ENCODE measurements at regions not wholly inside any gene's neighbourhood (a gene's known extent, or its start where the extent isn't known, plus 50 kb on each side); places are given as distances from the start of the nearest gene placed in this dataset.

DNA sequence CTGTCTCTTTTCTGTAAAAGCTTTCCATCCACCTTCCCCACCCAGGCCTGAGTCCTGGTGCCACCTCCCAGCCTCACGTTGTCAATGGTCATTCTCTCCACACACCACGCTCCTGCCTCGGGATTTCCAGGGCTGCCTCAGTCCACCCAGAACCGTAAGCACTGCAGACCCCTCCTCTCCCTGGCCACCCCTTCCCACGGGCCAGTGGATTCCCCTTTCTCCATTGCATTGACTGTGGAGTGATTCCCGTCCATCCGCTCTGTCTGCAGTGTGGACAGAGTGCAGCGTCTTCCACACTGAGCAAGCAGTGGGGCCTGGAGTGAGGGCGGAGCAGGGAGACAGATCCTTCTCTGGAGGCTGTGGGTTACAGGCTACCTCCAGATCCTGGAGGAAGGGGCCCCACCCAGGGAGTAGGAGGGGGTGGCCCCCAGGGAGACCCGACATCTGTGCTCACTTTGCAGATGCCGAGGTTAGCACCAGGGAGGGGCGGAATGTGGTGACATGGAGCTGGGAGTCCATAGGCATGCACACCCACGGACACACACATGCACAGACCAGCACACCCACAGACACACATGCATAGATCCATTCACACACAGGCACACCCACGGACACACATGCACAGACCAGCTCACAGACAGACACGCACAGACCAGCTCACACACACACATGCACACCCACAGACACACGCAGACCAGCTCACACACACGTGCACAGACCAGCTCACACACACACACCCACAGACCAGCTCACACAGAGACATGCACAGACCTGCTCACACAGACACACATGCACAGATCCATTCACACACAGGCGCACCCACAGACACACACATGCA lies 109.6 kb upstream of the B3GAT1 start:
- Histone ChIP-seq H3K4me3 (ENCODE audit: low read length) (no peak overlapping the region), H3K36me3 (ENCODE audit: control insufficient read depth, insufficient read depth, low read length) (peaks cover 2% of the 10 kb centered on the region; the same call in 1 of the 2 replicates), H3K9me3 (ENCODE audit: control insufficient read depth, insufficient read depth, low read length) (no peaks in the 10 kb centered on the region), H3K4me1 (ENCODE audit: control insufficient read depth, insufficient read depth, low read length) (peaks cover 2% of the 10 kb centered on the region), H3K27ac (ENCODE audit: low read length) (no peak overlapping the region), H3K27me3 (ENCODE audit: control insufficient read depth, insufficient read depth, low read length) (no peaks in the 10 kb centered on the region)
- no peak for DNase-seq (ENCODE audit: low read depth, low spot score)
- no CpG with 5 or more reads among the region's 18 CpGs for WGBS (ENCODE audit: insufficient coverage, insufficient read length)

DNA sequence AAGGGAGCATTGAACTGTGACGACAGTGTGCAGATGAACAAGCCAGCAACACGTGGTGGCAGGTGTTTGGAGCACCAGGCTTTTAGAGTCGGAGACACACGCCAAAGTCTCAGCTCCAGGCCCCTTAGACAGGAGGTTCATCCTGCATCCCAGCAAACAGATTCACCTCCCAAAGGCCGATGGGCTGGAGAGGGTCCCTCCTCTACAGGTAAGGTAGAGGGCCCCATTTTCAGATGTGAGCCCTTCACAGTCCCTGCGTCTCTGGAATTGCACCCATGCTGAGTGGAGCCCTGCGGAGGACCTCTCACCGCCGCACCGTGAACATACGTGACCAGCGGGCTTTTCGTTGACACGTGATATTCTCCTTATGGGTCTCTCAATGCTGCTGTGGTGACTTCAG lies 109.0 kb upstream of the B3GAT1 start:
- H3K27me3 ChIP-seq (ENCODE audit: control insufficient read depth, insufficient read depth, low read length), result no peaks in the 10 kb centered on the region
- DNase-seq (ENCODE audit: low read depth, low spot score), result no peak
- H3K9me3 ChIP-seq (ENCODE audit: control insufficient read depth, insufficient read depth, low read length), result no peaks in the 10 kb centered on the region
- H3K4me1 ChIP-seq (ENCODE audit: control insufficient read depth, insufficient read depth, low read length), result peaks cover 2% of the 10 kb centered on the region
- no peak overlapping the region for H3K27ac ChIP-seq (ENCODE audit: low read length)
- no CpG with 5 or more reads among the region's 14 CpGs for WGBS (ENCODE audit: insufficient coverage, insufficient read length)
- no peak overlapping the region for H3K4me3 ChIP-seq (ENCODE audit: low read length)
- H3K36me3 ChIP-seq (ENCODE audit: control insufficient read depth, insufficient read depth, low read length), result peaks cover 2% of the 10 kb centered on the region; the same call in 1 of the 2 replicates

DNA sequence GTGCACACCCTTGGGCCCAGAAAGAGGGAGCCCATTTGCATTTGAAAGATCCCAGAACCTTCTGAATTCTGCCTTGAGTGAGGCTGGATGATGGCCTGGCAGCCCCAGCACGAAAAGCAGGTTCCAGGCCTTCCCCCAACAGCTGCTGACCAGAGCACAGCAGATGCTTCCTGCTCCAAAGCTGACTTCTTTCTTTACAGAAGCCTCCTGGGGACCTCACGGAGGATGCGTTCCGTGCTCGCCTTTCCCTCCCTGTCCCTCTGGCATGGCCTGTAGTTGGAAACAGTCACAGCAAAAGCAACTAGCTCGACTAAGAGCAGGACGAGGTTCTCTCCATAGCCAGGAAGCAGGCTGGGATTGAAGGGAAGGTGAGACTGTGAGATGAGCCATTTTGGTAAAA lies 107.7 kb upstream of the B3GAT1 start:
- no peak overlapping the region for H3K27ac ChIP-seq (ENCODE audit: low read length)
- WGBS (ENCODE audit: insufficient coverage, insufficient read length), result no CpG with 5 or more reads among the region's 7 CpGs
- H3K27me3 ChIP-seq (ENCODE audit: control insufficient read depth, insufficient read depth, low read length), result no peaks in the 10 kb centered on the region
- H3K9me3 ChIP-seq (ENCODE audit: control insufficient read depth, insufficient read depth, low read length), result no peaks in the 10 kb centered on the region
- peaks cover 2% of the 10 kb centered on the region; the same call in 1 of the 2 replicates for H3K36me3 ChIP-seq (ENCODE audit: control insufficient read depth, insufficient read depth, low read length)
- H3K4me3 ChIP-seq (ENCODE audit: low read length), result no peak overlapping the region
- DNase-seq (ENCODE audit: low read depth, low spot score), result no peak
- H3K4me1 ChIP-seq (ENCODE audit: control insufficient read depth, insufficient read depth, low read length), result peaks cover 2% of the 10 kb centered on the region

DNA sequence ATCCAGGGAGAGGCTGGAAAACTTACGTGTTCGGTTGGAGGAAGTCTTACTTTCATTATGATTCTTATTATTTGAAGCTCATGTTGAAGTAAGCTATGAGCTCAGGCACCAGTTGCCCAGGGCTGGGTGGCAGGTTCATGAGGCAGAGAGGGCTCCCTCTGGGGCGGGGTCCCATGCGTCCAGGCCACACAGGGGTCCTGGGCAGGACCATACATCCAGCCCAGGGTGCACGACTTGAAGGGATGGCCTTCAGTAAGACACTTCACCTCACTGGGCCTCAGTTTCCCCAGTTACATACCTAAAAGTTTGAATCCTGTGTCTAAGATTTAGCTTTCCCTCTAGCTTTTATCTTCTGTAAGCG lies 107.3 kb upstream of the B3GAT1 start:
- no peak for DNase-seq (ENCODE audit: low read depth, low spot score)
- H3K9me3 ChIP-seq (ENCODE audit: control insufficient read depth, insufficient read depth, low read length), result no peaks in the 10 kb centered on the region
- H3K4me1 ChIP-seq (ENCODE audit: control insufficient read depth, insufficient read depth, low read length), result peaks cover 2% of the 10 kb centered on the region
- no peaks in the 10 kb centered on the region for H3K27me3 ChIP-seq (ENCODE audit: control insufficient read depth, insufficient read depth, low read length)
- no peak overlapping the region for H3K4me3 ChIP-seq (ENCODE audit: low read length)
- no CpG with 5 or more reads among the region's 6 CpGs for WGBS (ENCODE audit: insufficient coverage, insufficient read length)
- peaks cover 2% of the 10 kb centered on the region; the same call in 1 of the 2 replicates for H3K36me3 ChIP-seq (ENCODE audit: control insufficient read depth, insufficient read depth, low read length)
- no peak overlapping the region for H3K27ac ChIP-seq (ENCODE audit: low read length)

DNA sequence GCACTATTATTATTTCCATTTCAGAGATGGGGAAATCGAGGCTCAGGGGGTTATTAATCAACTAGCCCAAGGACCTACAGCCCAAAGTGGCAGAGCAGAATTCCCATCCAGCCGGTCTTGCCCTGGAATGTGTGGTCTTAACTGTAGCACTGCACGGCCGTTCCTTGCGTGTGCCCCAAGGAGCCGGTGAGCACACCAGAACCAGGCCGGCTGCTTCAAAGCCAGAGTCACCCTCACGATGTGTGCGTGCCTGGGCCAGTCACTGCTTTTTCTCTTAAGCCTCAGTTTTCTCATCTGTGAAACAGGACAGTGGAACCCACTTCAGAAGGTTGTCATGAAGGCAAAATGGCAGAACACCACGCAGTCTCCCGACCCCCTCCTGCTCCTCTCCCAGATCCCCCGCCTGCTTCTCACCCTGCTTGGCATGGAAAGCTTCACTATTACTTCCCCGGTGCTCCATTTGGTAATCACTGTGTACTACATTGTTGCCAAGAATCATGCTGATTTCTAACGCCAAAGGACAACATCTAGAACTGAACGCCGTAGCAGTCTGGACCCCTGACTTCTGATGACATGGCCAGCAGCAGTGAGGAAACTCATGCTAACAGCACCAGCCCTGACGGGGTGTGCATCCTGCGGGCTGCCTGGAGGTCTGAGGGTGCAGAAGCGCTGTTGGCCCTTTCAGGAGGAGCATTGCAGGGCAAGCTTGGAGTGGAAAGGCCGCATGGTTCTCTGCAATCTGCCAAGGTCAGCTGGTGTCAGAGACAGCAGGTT lies 106.8 kb upstream of the B3GAT1 start:
- Histone ChIP-seq H3K4me3 (ENCODE audit: low read length) (no peak overlapping the region), H3K9me3 (ENCODE audit: control insufficient read depth, insufficient read depth, low read length) (no peaks in the 10 kb centered on the region), H3K36me3 (ENCODE audit: control insufficient read depth, insufficient read depth, low read length) (peaks cover 2% of the 10 kb centered on the region; the same call in 1 of the 2 replicates), H3K4me1 (ENCODE audit: control insufficient read depth, insufficient read depth, low read length) (peaks cover 2% of the 10 kb centered on the region), H3K27me3 (ENCODE audit: control insufficient read depth, insufficient read depth, low read length) (no peaks in the 10 kb centered on the region), H3K27ac (ENCODE audit: low read length) (no peak overlapping the region)
- no CpG with 5 or more reads among the region's 20 CpGs for WGBS (ENCODE audit: insufficient coverage, insufficient read length)
- DNase-seq (ENCODE audit: low read depth, low spot score), result no peak

DNA sequence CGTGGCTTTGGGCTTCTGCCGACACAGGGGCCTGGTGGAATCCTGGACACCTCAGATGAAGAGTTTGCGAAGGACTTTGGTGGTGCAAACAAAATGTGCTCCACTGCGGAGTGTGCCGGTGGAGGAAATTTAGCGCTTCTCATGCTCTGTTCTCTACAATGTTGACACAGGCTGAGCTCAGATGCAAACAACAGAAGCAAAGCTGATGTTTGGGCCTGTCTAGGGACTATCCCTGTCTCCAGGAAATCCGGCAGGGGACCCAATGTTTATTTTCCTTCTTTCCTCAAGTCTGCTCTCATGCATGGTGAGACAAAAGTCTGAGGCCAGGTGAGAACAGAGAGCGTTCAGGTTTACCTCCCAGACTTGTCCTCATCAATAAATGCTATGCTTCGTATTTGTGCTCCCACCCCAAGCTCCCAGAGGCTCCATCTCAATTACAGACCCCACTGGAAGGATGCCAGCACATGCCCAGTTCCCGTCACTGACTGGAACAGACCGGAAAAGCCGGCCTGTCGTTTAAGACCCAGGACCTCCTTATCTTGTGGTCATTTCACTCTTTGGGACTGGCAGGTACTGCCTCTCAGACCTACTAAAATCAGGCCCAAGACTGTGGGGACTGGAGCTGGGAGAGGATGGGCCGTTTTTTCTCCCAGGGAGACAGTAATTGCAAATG lies 105.7 kb upstream of the B3GAT1 start:
- Histone ChIP-seq H3K4me1 (ENCODE audit: control insufficient read depth, insufficient read depth, low read length) (peaks cover 2% of the 10 kb centered on the region), H3K9me3 (ENCODE audit: control insufficient read depth, insufficient read depth, low read length) (no peaks in the 10 kb centered on the region), H3K36me3 (ENCODE audit: control insufficient read depth, insufficient read depth, low read length) (peaks cover 2% of the 10 kb centered on the region; the same call in 1 of the 2 replicates), H3K27me3 (ENCODE audit: control insufficient read depth, insufficient read depth, low read length) (no peaks in the 10 kb centered on the region), H3K4me3 (ENCODE audit: low read length) (no peak overlapping the region), H3K27ac (ENCODE audit: low read length) (no peak overlapping the region)
- WGBS (ENCODE audit: insufficient coverage, insufficient read length), result no CpG with 5 or more reads among the region's 14 CpGs
- no peak for DNase-seq (ENCODE audit: low read depth, low spot score)

DNA sequence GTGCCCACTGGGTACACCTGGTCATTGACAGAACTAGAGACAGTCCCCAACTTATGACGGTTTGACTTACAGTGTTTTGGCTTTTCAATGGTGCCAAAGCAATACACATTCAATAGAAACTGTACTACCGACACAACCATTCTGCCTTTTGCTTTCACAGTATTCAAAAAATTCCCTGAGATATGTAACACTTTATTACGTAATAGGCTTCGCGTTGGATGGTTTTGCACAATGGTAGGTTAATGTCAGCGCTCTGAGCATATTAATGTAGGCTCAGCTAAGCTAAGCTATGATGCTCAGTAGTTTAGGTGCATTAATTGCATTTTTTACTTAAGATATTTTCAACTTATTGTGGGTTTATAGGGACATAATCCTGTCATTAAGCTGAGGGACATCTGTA lies 105.1 kb upstream of the B3GAT1 start:
- no CpG with 5 or more reads among the region's 6 CpGs for WGBS (ENCODE audit: insufficient coverage, insufficient read length)
- Histone ChIP-seq H3K36me3 (ENCODE audit: control insufficient read depth, insufficient read depth, low read length) (peaks cover 2% of the 10 kb centered on the region; the same call in 1 of the 2 replicates), H3K9me3 (ENCODE audit: control insufficient read depth, insufficient read depth, low read length) (no peaks in the 10 kb centered on the region), H3K4me1 (ENCODE audit: control insufficient read depth, insufficient read depth, low read length) (peaks cover 2% of the 10 kb centered on the region), H3K4me3 (ENCODE audit: low read length) (no peak overlapping the region), H3K27me3 (ENCODE audit: control insufficient read depth, insufficient read depth, low read length) (no peaks in the 10 kb centered on the region), H3K27ac (ENCODE audit: low read length) (no peak overlapping the region)
- no peak for DNase-seq (ENCODE audit: low read depth, low spot score)

DNA sequence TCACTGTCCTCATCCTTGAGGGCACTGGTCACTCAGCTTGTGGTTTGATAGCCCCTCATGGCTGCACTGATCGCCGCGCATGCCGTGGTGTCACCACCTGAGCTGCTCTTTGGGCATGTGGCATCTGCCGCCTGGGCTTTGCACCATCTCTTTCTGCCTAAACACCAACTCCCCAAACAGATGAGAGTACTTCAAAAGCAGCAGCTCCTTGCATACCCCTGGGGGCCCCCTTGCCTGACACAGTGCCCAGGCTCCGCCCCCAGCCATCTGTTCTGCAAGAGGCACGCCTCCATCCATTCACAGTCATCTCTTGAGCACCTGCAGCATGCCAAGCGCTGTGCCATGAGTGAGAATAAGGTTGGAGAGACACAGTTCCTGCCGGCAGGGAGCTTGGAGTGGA lies 104.5 kb upstream of the B3GAT1 start:
- WGBS (ENCODE audit: insufficient coverage, insufficient read length), result no CpG with 5 or more reads among the region's 9 CpGs
- no peak overlapping the region for H3K4me3 ChIP-seq (ENCODE audit: low read length)
- H3K9me3 ChIP-seq (ENCODE audit: control insufficient read depth, insufficient read depth, low read length), result no peaks in the 10 kb centered on the region
- H3K27ac ChIP-seq (ENCODE audit: low read length), result no peak overlapping the region
- no peak for DNase-seq (ENCODE audit: low read depth, low spot score)
- H3K36me3 ChIP-seq (ENCODE audit: control insufficient read depth, insufficient read depth, low read length), result no peaks in the 10 kb centered on the region
- no peaks in the 10 kb centered on the region for H3K27me3 ChIP-seq (ENCODE audit: control insufficient read depth, insufficient read depth, low read length)
- peaks cover 2% of the 10 kb centered on the region for H3K4me1 ChIP-seq (ENCODE audit: control insufficient read depth, insufficient read depth, low read length)

DNA sequence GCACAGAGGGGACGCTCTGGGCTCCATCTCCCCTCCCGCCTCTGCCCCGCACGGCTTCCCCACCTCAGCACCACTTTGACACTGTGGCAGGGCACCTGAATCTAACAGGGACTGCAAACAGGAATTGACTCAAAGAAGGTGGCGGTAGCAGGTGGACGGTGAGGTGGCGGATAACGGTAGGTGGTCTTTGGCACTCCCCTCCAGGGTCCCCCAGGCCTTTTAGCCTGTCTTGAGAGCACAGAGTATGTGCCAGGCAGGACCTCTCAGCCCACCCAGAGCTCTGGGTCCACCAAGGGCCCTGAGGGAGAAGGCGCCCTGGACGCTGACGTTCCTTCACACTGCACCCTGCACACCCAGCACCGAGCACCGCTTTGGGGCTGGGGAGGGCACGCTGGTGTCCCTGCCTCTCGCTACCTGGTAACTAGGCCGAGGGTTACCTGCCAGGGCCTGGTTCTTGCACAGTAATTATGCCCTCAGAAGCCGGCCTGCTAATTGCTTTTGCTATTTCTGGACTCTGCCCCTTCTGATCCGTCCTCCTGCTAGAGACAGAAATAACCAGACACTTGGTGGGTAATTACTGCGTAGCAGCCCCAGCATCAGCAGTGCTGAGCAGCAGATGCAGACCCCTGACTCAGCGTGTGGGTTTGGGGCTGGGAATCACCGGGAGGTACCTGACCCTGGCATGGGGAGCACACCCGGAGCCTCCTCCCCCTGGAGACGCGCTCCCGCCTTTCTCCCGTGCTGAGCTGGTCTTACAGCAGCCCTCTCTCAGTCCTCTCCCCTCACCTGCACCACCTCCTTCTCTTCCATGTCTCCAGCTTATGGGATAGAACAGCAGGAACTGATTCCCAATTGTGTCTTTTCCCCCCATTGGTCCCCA lies 103.3 kb upstream of the B3GAT1 start:
- H3K4me3 ChIP-seq (ENCODE audit: low read length), result no peak overlapping the region
- H3K4me1 ChIP-seq (ENCODE audit: control insufficient read depth, insufficient read depth, low read length), result peaks cover 2% of the 10 kb centered on the region
- no CpG with 5 or more reads among the region's 26 CpGs for WGBS (ENCODE audit: insufficient coverage, insufficient read length)
- no peaks in the 10 kb centered on the region for H3K9me3 ChIP-seq (ENCODE audit: control insufficient read depth, insufficient read depth, low read length)
- no peaks in the 10 kb centered on the region for H3K36me3 ChIP-seq (ENCODE audit: control insufficient read depth, insufficient read depth, low read length)
- no peak overlapping the region for H3K27ac ChIP-seq (ENCODE audit: low read length)
- no peaks in the 10 kb centered on the region for H3K27me3 ChIP-seq (ENCODE audit: control insufficient read depth, insufficient read depth, low read length)
- no peak for DNase-seq (ENCODE audit: low read depth, low spot score)

Measured in iPS DF 6.9 (cell line).